ENCODE measurements at regions not wholly inside any gene's neighbourhood (a gene's known extent, or its start where the extent isn't known, plus 50 kb on each side); places are given as distances from the start of the nearest gene placed in this dataset.

- DNase-seq (ENCODE audit: low read depth, low spot score): no peak
These were observed 588.0 kb downstream of the PRELID2 start for GRCh38 chr5:145246961-145247744.

GRCh38 chr5:145246379-145246778 lies 588.8 kb downstream of the PRELID2 start:
- no peak for DNase-seq (ENCODE audit: low read depth, low spot score)

GRCh38 chr5:145245354-145245753 lies 589.8 kb downstream of the PRELID2 start:
- DNase-seq (ENCODE audit: low read depth, low spot score): no peak

- DNase-seq (ENCODE audit: low read depth, low spot score): no peak
These were observed 590.4 kb downstream of the PRELID2 start for GRCh38 chr5:145244788-145245187.

DNA sequence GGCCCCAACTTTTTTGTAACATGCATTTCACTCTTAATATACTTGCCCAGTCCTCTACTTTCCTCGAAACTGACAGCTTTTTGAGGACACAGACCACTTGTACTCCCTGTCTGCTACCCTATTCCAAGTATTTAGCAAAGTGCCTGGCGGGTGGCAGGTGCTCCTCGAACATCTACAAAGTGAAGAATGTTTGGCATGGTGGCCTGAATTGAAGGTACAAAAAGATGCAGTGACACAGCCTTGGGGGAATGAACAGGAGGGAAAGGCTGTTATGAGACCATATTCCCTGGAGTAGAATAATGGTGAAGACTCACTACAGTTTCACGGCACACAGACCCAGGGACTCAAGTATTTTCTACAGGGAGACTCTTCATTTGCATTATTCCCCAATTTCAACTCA lies 590.9 kb downstream of the PRELID2 start:
- DNase-seq (ENCODE audit: low read depth, low spot score): no peak

DNA sequence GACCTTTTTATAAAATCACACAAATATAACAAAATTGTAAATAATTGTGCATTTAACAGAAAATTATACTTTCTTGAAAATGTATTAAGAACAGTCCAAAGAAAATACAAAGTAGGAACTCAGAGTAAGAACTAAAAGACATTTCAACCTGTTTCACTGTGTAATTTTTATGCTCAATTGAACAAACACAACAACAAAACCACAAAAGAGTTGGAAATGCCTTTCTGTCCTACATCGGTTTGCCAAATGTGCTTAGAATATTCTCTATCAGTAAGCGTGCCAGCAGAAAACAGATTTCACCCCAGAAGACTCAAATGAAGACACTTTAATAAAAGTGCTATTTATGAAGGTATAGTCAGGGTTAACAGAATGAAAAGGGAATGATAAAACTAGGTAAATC lies 592.1 kb downstream of the PRELID2 start:
- DNase-seq (ENCODE audit: low read depth, low spot score): no peak

DNA sequence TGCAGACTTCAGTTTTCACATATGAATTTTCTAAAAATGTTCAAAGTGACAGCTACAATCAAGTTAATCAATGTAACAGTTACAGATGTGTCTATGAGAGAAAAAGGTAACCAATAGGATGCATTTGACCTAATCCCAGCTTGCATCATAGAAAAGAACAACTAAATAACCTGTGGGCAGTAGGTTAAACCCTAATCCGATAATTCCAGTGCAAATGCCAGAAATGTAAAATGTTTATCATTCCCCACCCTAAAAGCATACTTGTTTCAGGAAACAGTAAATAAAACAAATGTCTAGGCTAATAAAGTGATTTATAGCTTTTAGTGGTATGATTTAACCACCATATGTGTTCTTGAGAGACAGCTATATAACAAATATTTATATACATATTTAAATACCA lies 592.6 kb downstream of the PRELID2 start:
- DNase-seq (ENCODE audit: low read depth, low spot score): no peak

DNA sequence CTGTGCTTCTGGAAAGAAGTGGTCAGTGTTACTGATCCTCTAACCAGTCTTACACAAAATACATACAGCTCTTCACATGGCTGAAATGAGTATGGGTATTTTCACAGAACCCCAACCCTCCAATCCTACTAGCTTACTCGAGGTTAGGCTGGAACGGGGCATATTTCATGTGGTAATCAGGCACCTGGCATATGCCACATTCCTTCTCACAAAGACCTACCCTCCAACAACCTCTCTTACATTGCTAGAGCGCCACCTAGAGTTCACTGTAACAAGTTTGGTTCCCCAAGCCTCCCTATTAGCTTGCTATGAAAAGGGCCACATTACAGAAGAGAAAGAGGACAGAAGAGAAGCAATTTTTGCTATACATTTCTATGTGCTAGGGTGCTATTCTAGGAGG lies 597.3 kb downstream of the PRELID2 start:
- no peak for DNase-seq (ENCODE audit: low read depth, low spot score)

- no peak for DNase-seq (ENCODE audit: low read depth, low spot score)
These were observed 598.2 kb downstream of the PRELID2 start for GRCh38 chr5:145236983-145237382.

- DNase-seq (ENCODE audit: low read depth, low spot score): no peak
These were observed 599.0 kb downstream of the PRELID2 start for GRCh38 chr5:145236127-145236526.

DNA sequence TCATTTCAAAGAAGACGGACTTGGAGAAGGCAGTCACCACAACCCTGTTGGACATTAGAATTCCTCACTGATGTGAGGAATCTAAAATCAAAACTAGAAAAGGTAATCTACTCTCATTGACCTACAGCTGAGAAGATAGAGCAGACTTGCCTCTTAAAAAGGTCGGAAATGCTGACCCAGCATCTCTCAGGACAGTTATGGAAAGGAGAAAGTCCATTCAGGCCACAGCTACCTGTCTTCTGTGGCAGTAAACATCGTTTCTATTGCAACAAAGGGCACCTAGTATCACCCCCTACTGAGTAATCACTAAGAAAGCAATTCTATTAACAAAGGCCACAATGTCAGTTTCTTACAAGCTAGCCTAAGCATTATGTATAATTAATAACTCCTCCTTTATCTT lies 601.7 kb downstream of the PRELID2 start:
- no peak for DNase-seq (ENCODE audit: low read depth, low spot score)

GRCh38 chr5:145230781-145231180 lies 604.4 kb downstream of the PRELID2 start:
- no peak for DNase-seq (ENCODE audit: low read depth, low spot score)

- DNase-seq (ENCODE audit: low read depth, low spot score): no peak
These were observed 606.6 kb downstream of the PRELID2 start for GRCh38 chr5:145228564-145228963.

- DNase-seq (ENCODE audit: low read depth, low spot score): no peak
These were observed 607.3 kb downstream of the PRELID2 start for GRCh38 chr5:145227881-145228280.

GRCh38 chr5:145226726-145227125 lies 608.4 kb downstream of the PRELID2 start:
- DNase-seq (ENCODE audit: low read depth, low spot score): no peak

- DNase-seq (ENCODE audit: low read depth, low spot score): no peak
These were observed 609.6 kb downstream of the PRELID2 start for GRCh38 chr5:145225529-145225928.

DNA sequence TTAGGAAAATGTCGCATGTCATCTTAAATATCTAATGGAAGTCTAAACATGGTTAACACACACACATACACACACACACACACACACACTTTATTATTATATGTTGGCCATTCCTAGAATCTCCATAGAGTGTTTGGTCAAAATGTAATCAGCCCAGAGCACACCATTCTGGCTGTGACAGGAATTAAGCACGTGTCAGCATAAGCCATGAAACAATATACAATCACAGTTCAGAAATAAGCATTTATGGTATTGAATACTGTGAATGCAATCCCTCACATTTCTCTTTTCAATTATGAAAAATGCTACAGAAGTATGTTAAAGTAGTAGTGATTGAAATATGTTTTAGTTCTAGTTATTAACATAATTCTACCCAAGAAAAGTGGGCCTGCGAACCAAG lies 611.6 kb downstream of the PRELID2 start:
- DNase-seq (ENCODE audit: low read depth, low spot score): no peak

DNA sequence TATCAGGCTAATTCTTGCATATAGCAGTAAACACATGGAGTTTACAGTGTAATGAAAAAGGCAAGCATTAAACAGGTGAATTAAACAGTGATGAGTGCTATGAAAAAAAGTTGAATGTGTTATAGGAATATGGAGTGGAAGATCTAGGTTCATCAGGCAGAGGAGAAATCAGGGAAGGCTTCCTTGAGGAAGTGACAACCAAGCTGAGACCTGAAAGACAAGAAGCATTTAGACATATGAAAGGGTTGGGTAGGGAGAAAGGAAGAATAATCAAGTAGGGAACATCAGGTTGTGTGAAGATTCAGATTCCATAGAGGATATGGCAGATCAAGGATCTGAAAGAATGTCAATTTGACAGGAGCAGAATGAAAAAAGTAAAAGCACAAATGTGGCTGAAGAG lies 612.5 kb downstream of the PRELID2 start:
- DNase-seq (ENCODE audit: low read depth, low spot score): no peak

DNA sequence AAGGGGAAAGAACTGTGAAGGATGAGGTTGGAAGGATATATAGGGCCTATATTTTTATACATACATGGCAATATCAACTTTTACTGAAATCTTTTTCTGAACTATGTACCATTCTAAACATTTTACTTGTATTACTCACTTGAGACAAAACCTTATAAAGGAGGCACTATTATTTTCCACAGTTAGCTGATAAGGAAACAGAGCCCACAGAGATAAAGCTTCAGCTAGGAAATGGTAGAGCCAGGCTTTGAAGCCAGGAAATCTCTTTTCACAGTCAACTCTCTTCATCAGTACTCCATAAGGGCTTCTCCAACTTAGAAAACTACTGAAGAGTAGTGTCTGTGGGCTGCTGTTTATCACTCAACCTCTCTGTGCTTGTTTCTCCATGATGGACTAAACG lies 613.7 kb downstream of the PRELID2 start:
- no peak for DNase-seq (ENCODE audit: low read depth, low spot score)

- no peak for DNase-seq (ENCODE audit: low read depth, low spot score)
These were observed 614.7 kb downstream of the PRELID2 start for GRCh38 chr5:145220481-145220880.

- no peak for DNase-seq (ENCODE audit: low read depth, low spot score)
These were observed 616.2 kb downstream of the PRELID2 start for GRCh38 chr5:145218982-145219381.

- no peak for DNase-seq (ENCODE audit: low read depth, low spot score)
These were observed 617.1 kb downstream of the PRELID2 start for GRCh38 chr5:145218019-145218418.

- DNase-seq (ENCODE audit: low read depth, low spot score): no peak
These were observed 625.1 kb downstream of the PRELID2 start for GRCh38 chr5:145210020-145210419.

- no peak for DNase-seq (ENCODE audit: low read depth, low spot score)
These were observed 629.6 kb downstream of the PRELID2 start for GRCh38 chr5:145205546-145205945.
